GM18511 (cell line): ENCODE measurements at regions not wholly inside any gene's neighbourhood (a gene's known extent, or its start where the extent isn't known, plus 50 kb on each side); places are given as distances from the start of the nearest gene placed in this dataset.

Experiments used
- ATAC-seq: cut with Tn5 transposase; IDR thresholded peaks from one replicate; pipeline ENCODE4 v1.9.1; 2021; ENCODE audit warnings: mild to moderate bottlenecking, moderate library complexity; ENCODE audit not compliant: unreplicated experiment

- ATAC-seq = no peak
Observed at GRCh38 chr5:158140120-158140731, 281.3 kb upstream of the CLINT1 start.

GRCh38 chr5:158139161-158139560, 280.2 kb upstream of the CLINT1 start:
- ATAC-seq = no peak

DNA sequence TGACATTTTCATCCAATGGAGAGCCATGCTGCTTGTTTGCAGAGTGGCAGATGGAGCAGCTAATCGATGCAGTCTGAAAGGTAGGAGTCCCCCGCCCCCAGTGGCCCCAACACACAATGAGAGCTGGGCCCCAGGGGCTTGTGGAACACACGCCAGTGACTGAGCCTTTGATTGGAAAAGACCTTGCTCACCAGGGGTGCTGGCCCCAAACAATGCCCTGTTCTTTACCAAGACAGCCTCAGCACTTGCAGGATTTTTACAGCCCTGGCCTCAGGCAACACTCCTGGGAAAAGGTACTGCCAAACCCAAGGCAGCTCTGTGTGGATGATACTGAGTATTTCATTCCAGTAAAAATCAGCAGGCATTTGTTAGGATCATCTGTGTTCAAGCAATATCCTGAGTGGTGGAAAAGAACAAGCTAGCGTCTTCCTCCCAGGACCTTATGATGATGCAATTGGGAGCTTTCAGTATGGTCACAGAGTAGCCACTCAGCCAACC, 276.8 kb upstream of the CLINT1 start:
- ATAC-seq = no peak

GRCh38 chr5:158133369-158133768, 274.4 kb upstream of the CLINT1 start:
- no peak for ATAC-seq

GRCh38 chr5:158127536-158127935, 268.6 kb upstream of the CLINT1 start:
- no peak for ATAC-seq

- ATAC-seq = no peak
Observed at GRCh38 chr5:158126442-158127405, 267.8 kb upstream of the CLINT1 start.

DNA sequence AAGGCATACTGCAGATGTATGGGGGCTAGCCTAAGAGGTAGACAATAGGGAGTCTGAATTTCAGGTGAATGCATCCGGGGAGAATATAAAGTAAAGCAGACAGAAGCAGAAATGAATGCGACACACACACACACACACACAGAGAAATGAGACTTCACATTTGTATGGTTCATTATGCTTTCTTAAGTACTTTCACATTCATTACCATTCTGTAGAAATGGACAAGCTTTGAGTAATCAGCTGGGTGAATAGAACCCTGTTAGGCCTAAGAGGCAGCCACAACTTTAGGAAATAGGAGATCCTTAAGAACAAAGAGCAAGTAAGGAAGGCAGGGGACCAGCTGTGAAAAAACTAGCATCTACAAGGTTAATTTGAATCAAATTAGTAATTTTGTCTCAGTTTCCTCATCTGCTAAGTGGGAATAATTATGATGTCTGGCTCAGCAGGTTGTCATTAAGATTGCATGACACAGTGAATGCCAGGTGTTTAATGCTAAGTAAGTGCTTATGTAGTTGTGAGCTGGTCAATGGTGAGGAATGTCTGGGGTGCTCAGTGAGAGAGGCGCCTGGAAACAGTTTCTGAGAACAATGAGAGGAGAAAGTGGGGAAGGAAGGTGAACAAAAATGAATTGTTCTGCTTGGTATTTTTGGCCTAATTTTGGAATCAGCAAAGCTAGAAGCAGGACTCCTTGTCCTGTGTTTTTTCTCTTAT, 265.8 kb upstream of the CLINT1 start:
- no peak for ATAC-seq

GRCh38 chr5:158123595-158123994, 264.6 kb upstream of the CLINT1 start:
- no peak for ATAC-seq

DNA sequence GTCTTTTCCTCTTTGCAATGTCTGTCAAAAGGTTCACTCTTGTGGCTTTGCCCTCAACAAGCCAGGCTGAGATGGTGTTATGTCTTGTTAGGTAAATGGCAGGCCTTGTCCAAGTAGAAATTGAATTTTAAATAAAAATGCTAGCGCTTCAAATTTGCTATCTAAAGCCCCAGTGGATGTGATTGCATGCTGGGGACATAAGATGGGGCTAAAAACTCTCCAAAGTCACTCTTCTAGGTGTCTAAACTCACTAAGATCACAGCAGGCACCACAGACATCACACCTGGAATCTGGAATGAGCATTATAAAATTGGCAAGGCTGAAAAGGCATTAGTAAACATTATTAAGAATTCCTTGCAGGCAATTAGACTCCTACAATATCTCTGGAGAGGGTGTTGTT, 262.7 kb upstream of the CLINT1 start:
- ATAC-seq = no peak

GRCh38 chr5:158120760-158121159, 261.8 kb upstream of the CLINT1 start:
- no peak for ATAC-seq

GRCh38 chr5:158119961-158120723, 261.2 kb upstream of the CLINT1 start:
- no peak for ATAC-seq

DNA sequence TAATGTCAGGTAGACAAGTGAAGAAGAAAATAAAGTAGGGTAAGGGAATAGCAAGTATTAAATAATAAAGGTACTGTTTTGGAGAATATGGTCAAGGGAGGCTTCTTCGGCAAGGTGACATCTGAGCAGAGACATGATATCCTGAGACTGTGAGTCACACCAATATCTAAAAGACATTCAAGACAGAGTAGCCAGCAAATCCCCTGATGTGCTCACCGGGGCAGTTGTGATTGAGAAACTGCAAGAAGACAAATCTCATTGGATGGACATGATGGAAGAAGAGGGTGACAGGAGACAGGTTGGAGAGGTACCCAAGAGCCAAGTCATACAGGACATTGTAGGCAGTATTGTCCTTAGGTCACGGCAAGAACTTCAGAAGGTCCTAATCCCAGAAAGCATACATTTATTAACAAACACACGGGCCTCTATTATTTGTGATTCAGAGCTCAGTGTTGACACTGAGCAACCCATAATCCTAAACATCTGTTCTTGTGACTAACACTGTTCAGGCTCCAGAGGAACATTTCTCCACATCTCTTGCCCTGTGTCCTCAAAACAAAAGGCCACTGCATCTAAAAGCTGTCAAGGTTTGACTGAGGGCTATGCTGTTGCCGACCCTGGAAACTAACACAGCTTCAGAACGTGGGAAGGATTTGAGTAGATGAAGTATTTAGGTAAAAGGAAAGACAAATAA, 258.7 kb upstream of the CLINT1 start:
- ATAC-seq = no peak

GRCh38 chr5:158116965-158117364, 258.0 kb upstream of the CLINT1 start:
- ATAC-seq = no peak

DNA sequence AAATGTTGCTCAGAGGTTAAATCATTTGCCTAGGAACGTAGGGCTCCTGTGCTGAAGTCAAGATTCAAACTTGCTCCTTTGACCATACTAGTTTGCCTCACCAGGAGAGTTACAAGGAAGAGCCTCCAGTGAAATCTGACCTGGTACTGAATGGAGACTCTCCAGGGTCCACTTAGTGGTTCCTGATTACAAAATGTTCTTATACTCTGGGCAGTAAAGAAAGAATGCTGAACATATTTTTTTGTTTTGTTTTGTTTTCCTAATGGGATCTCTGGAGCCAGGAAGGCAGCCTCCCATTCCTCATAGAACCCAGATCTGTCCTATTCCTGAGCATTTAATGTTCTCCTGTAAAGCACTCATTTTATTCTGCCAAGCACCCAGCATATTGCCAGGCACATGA, 256.5 kb upstream of the CLINT1 start:
- ATAC-seq = no peak

GRCh38 chr5:158108177-158108576, 249.2 kb upstream of the CLINT1 start:
- ATAC-seq = no peak

DNA sequence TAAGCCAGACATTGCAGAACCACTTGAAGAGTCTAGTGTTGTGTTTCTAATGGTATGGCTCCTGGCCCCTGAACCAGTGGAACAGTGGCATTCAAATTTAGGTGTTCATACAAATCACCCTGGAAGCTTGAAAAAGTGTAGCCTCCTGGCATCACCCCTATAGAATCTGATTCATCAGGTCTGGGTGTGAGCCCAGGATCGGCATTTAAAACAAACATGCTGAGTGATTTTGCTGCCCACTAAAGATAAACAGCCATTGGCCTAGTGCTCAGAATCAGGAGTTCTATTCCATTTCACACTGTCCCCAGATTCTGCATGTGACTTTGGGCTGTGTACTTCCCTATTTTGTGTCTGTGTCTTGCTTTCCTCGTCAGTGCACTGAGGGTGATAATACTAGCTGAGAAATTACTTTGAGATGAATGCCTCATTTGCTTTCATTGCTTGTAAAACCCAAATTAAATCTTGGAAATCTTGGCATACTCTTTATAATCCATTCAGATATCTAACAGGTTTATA, 241.5 kb upstream of the CLINT1 start:
- no peak for ATAC-seq

DNA sequence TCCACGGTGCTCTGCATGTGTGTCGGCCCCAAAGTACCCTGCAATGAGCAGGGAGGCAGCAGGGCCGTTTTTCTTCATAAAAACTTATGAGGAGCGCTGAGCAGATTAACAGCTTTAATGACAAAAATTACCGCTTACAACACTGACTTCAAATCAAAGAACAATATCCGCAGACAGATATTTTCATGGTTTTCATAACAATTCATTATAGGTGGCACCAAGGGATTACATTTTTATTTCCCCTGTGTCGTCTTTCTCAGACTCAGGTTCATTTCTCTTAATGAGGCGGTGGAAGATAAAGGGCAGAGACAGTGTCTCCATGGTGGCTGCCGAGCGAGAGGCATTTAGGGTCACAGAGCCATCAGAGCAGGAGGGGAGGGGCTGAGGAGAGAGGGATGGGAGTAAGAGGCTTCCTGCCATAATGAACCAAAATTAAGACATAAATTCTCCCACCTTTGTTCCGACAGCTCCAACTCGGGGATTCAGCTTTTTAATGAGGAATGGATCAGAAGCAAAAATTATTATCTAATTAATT, 240.7 kb upstream of the CLINT1 start:
- ATAC-seq = no peak

DNA sequence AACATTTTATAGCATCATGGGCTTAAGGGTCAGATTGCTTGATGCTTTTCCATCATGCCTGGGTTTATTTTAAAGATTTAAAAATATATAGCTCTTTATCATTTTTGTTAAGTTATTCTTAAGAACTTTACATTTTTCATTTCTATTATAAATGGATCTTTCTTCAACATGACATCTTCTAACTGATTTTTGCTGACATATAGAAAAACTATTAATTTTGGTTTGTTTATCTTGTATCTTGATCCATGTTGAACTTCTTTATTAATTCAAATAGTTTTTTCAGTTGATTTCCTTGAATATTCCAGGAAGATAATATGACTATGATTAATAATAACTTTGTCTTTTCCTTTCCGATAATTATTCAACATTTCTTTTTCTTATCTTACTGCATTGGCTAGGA, 237.9 kb upstream of the CLINT1 start:
- ATAC-seq = no peak

DNA sequence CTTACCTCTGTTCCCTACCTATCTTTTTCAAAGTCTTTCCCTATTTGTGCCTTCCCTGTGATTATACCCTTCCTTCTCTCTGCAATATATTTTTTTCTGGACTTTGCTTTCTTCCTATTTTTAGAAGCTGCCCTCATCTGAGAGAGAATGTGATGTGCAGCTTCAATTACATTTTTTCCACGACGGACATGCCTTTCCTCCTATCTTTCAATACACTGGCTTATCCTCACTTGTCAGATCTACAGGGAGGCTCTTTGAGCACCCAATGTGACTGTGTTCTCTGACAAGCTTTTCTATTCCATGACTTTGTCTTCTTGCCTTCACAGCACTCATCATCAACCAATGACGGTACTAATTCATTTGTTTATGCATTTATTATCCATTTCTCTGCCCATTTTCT, 227.9 kb upstream of the CLINT1 start:
- no peak for ATAC-seq

GRCh38 chr5:158084292-158084691, 225.3 kb upstream of the CLINT1 start:
- ATAC-seq = no peak
